GM18519 (cell line): ENCODE measurements at regions not wholly inside any gene's neighbourhood (a gene's known extent, or its start where the extent isn't known, plus 50 kb on each side); places are given as distances from the start of the nearest gene placed in this dataset.

Source experiments
- ATAC-seq: cut with Tn5 transposase; IDR thresholded peaks from one replicate; pipeline ENCODE4 v1.9.1; 2021; ENCODE audit warnings: mild to moderate bottlenecking, moderate library complexity; ENCODE audit not compliant: unreplicated experiment, low FRiP score

- no peak for ATAC-seq
Measured at GRCh38 chr4:178329226-178329872, 887.1 kb upstream of the AGA start.

- ATAC-seq: no peak
Measured at GRCh38 chr4:178333355-178333754, 891.1 kb upstream of the AGA start.

GRCh38 chr4:178339769-178340168 is 897.5 kb upstream of the AGA start:
- ATAC-seq: no peak

- no peak for ATAC-seq
Measured at GRCh38 chr4:178340468-178340867, 898.2 kb upstream of the AGA start.

- ATAC-seq: no peak
Measured at GRCh38 chr4:178344096-178344495, 901.9 kb upstream of the AGA start.

GRCh38 chr4:178347111-178347510 is 904.9 kb upstream of the AGA start:
- ATAC-seq: no peak

- ATAC-seq: no peak
Measured at GRCh38 chr4:178349601-178350000, 907.4 kb upstream of the AGA start.

GRCh38 chr4:178351185-178351584 is 908.9 kb upstream of the AGA start:
- no peak for ATAC-seq

GRCh38 chr4:178356725-178357124 is 914.5 kb upstream of the AGA start:
- ATAC-seq: no peak

GRCh38 chr4:178385481-178385880 is 943.2 kb upstream of the AGA start:
- no peak for ATAC-seq

GRCh38 chr4:178387756-178388155 is 945.5 kb upstream of the AGA start:
- ATAC-seq: no peak

GRCh38 chr4:178395798-178396197 is 953.6 kb upstream of the AGA start:
- ATAC-seq: no peak

GRCh38 chr4:178412455-178412854 is 970.2 kb upstream of the AGA start:
- ATAC-seq: no peak

GRCh38 chr4:178414042-178414441 is 971.8 kb upstream of the AGA start:
- no peak for ATAC-seq

GRCh38 chr4:178414881-178415446 is 972.7 kb upstream of the AGA start:
- ATAC-seq: no peak

- ATAC-seq: no peak
Measured at GRCh38 chr4:178415925-178416324, 973.7 kb upstream of the AGA start.

- ATAC-seq: no peak
Measured at GRCh38 chr4:178423366-178423765, 981.1 kb upstream of the AGA start.

- ATAC-seq: no peak
Measured at GRCh38 chr4:178426871-178427270, 984.6 kb upstream of the AGA start.

GRCh38 chr4:178427663-178428062 is 985.4 kb upstream of the AGA start:
- ATAC-seq: no peak

GRCh38 chr4:178448372-178449035 is 1006.3 kb upstream of the AGA start:
- ATAC-seq: no peak

GRCh38 chr4:178450614-178451013 is 1008.4 kb upstream of the AGA start:
- no peak for ATAC-seq

- no peak for ATAC-seq
Measured at GRCh38 chr4:178453057-178453456, 1010.8 kb upstream of the AGA start.
